ENCODE measurements at regions not wholly inside any gene's neighbourhood (a gene's known extent, or its start where the extent isn't known, plus 50 kb on each side); places are given as distances from the start of the nearest gene placed in this dataset.
A peak's percentile ranks its signal among the peaks of the same experiment; 100 is the strongest.
"Not testable (repeated sequence)": the region's sequence is repeated elsewhere in the genome, so short reads cannot be mapped to it uniquely, and the experiment has no call there.

DNA sequence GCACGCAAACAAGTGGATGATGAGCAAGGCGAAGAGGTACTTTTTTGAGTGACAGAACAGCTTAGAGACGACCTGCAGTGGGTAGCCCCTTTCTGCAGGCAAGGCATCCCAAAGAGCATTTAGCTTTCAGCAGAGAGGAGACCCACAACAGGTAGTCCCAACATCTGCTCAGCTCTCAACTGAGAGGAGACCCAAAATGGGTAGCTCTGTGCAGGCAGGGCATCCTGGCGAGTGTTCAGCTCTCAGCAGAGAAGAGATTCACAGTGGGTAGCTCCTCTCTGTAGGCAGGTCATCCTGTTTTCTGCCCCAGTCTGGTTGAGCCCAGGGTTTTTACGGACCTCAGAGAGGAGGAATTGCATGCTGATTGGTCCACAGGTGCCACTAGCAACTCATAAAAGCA, 2396.1 kb upstream of the C9orf72 start:
- DNase-seq, result no peak

DNA sequence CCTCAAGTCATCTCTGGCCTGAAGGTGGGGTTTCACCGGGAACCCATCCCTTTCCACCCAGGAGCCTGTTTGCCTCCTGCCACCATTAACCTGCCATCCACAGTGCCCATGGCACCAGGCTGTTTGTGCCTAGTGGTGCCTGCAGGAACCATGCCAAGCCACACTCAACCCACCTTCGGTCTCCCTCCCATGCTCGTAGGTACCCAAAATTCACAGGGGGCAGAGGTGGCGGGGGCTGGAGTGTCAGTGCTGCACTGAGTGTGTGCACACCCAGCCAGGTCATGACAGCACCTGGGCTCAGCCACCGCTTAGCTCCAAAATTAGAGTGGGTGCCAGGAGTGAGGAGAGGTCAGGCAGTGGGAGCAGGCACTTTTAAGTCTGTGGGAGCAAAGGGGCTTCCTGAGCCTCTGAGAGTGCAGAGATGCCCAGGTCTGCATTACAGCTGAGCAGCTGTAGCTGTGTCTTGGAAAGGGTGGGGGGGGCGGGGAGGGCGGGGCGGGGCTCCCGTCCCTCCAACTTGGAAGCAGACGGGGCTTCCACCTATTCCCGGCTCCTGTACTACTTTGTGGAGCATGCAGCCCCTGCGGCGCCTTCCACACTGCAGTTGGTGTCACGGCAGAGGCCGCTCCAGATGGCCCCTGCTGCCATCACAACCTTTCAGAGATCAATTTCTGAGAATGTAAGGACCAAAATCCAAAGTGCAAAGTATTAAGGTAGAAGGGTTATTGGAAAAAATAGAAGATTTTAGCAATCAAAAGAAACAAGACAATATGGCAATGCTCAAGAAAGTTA, 2396.8 kb upstream of the C9orf72 start:
- DNase-seq, result no peak

DNA sequence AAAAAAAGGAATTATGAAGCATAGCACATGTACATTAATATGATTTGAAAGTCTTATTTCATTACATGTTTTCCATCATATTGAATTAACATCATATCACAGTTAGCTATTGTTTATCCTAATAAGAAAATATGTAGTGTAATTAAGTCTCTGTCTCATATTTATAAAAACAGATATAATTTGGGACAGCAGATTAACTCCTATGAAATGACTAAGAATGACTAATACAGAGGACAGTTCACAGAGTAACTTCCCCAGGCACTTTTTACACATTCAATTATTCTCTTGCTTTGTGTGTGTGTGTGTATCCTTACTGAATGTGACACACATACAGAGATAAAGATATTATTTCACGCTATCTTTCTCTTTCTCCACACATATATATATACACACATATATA, 2400.9 kb upstream of the C9orf72 start:
- no peak for DNase-seq

DNA sequence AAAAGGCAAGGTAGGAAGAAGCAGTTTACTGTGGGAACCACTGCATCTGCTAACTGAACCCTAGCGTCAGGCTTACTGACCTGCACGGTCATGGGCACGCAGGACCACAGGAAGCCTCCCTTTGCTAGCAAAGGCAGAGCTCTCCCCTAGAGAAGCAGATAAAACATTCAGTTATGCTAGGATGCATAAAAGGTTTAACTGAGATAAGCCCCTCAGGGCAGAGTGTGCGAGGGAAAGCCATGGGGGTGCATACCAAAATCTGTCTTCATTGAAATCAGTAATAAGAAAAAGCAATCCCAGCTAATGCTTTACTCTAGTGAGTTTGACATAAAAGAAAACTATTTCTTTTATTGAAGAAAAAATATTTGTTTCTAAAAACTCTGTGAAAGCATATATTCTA, 2403.7 kb upstream of the C9orf72 start:
- no peak for DNase-seq

DNA sequence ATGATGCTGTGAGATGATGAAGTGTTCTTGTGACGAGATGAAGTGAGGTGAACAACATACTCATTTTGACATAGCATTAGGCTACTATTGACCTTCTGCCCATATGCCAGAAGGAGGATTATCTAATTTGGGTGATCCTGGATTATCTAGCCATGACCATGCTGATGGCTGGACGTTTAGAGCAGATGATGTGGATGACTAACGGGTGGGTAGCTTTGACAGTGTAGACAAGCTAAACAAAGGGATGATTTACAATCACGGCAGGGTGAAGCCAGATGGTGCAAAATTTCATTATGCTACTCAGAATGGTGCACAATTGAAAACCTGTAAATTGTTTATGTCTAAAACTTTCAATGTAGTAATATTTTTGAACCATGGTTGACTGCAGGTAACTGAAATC, 2403.4 kb upstream of the ACO1 start:
- no peak for DNase-seq

DNA sequence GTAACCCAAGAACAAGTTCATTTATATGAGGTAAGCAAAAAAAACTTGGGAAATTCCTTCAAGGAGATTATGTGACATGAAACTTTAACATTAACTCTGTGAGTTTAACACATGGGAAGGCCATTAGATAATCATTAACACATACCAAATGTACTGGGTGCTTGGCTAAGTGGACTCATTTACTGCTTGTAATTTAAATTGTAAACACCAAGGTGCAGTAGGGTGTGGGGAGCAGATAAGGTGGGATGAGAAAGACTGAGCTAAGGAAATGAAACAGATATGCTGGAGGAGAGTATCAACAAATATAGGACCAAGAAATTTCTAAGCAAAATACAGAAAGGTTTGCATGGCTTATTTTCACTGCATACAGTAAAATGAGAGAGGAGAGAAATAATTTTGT, 2384.8 kb upstream of the ACO1 start:
- no peak for DNase-seq

DNA sequence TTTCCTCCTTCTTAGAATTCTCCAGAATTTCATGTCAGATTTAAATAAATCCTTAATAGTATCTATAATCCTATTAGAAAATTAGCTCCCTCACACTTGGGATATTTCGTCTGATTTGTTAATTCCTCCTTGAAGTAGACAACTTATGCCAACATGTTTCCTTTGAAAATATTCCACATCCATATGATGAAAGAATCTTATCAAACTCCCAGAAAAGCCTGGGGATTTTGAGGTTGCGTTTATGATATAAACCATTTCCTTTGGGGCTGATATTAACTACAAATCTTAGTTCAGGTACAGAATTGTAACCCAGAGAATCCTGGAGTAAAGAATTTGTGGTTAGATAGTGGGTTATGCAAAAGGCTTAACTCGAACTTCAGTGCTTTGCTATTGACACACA, 2373.8 kb upstream of the ACO1 start:
- DNase-seq, result no peak

DNA sequence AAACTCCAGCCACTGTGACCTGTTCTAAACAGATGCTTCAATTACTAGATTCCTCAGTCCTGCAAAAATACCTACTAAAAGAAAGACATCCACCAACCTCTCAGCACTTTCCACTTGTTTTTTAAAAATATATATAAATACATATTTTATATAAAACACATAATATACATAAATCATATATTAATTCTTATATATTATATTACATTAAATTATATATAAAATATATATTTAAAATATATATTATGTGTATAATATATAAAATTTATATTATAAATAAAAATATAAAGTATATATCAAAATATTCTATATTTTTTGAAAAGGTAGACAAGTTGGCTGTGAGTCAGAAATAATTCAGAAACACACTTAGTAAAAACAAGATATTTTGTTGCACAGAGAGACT, 2371.8 kb upstream of the ACO1 start:
- no peak for DNase-seq

DNA sequence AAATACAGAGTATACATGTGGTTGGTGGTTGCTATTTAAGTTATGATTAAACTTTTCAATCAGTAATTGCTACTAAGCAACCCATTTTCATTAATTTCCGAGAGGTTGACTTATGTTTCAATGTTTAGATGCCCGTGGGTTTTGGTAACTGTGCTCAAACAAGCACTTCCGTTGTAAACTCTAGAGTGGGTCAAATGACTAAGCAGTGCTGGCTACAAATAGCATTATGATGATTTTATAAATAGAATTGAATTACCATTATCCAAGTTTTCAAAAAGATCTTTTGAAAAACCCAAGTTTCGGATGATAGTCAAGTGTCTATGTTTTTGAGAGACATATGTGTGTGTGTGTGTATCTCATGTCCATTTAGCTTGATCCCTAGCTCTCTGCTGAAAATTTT, 2369.4 kb upstream of the ACO1 start:
- DNase-seq, result no peak

DNA sequence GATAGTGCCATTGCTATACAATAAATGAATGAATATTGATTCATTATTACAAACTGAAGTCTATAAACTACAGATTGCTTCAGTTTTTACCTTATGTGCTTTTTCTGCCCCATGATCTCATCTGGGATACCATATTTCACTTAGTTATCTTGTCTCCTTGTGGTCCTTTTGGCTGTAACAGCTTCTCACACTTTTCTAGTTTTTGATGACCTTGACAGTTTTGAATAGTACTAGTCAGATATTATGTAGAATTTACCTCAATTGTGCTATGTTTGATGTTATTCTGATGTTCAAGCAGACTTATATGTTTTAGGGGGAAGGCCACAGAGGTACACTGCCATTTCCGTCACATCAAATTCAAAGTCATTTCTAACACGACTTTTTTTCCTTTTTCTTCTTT, 2364.3 kb upstream of the ACO1 start:
- no peak for DNase-seq

DNA sequence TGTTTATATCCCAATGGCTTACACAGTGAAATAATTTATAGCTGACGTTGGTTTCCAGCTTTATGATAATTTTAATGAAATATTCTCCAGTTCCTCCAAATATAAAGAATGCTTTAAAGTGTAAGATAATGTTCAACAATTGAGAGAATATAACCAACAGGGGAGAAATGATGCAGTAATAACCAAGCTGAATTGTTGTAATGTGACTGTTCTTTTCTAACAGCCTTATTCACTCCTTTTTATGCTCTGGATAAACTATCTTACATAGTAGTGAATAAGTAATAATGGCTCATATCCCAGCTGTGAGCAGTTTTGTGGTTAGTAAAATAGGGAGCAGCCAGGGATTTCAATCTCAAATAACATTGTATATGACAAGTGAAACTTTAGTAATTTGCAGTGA, 2348.7 kb upstream of the ACO1 start:
- DNase-seq, result no peak

DNA sequence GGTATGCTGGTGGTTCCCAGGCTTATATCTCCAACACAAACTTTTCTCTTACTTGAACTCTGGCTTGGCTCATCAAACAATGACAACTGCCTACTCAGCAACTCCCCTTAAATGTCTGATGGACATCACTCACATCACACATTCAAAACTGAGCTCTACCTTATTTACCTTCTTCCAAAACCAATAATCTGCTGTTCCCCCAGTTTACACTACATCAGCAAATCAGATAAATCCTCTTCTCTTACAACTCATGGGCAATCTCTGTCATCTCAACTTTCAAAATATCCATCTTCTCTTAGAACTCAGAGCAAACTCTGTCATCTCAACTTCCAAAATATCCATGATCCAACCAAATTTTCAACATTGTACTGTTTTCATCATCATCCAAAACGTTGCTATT, 2347.9 kb upstream of the ACO1 start:
- no peak for DNase-seq

DNA sequence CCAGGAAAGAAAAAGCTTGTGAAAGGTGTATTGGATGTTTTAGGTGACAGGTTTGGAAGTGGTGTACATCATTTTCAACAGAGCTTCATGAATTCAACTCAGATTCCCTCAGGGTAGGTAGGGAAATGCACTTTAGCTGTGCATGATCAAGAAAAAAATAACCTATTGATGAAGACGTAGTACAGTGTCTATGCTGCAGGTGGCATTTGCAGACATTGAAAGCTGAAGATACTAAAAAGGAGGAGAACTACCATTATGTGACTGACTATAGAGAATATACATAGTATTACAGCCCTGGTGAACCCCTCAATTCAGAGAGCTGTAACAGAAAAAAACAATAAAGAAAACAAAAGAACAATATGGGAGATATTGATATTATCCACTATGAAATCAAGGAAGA, 2344.7 kb upstream of the ACO1 start:
- no peak for DNase-seq

DNA sequence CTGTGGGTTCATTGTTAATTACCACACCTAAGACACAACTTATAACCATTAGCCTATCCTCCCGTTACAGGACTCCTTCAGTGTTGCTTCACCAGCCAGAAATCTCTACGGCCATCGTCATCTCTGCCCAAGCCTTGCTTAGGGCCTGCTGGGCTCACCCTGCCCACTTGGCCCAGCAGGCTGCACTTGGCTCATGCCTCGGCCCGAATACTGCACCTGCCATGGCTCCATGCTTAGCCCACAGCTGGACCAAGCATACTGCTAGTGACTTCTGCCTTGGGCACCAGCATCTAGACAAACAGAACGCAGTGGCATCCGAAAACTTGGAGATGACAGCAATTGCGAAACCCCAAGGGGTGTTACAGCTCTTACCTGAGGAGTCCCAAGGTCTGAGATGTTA, 2336.0 kb upstream of the ACO1 start:
- DNase-seq, result no peak

DNA sequence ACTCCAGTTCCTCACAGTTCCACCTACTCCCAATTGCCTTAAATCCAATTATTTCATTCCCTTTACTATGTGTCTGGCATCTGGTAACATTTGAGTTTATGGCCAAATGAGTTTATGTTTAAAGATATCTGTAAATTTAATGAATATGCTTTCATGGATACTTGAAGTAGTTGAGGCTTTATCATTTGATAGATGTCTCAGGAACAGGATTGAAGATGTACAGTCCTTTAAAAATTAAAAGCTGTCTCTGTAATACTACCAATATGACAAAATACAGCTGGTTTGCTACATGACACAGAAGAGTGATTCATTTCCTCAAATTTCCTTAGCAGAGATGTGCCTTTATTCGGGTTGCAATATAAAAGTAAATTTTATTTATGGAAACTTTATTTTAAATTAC, 2326.0 kb upstream of the ACO1 start:
- no peak for DNase-seq

DNA sequence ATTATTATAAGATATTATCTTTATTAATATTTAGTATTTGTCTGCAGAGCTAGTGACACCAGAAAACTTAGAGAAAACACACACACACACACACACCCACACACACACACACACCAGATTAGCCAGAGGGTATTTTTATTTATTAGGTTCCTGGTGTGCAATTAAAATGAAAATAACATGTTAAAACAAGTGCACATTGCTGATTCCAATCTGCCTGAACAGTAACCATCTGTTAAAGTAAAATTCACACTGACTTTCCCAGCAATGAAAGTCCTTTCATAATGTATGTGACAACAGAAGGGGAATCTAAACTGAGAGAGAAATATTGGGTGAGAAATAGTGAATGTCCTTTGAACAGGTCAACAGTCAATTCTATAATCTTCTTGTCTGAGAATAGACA, 2323.5 kb upstream of the ACO1 start:
- DNase-seq, result no peak

DNA sequence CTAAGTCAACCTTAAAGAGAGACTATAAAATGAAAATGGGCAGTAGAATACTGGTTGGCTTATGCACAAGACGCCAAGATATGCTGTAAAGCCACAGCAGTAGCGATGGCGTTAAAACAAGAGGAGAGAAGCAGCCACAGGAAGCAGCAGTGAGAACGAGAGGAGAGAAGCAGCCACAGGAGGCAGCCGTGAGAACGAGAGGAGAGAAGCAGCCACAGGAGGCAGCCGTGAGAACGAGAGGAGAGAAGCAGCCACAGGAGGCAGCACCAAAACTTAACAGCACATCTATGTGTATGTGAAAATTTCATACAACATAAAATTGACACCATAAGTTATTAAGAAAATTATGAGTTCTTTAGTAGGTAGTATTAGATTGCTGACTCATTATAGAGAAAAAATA, 2318.6 kb upstream of the ACO1 start:
- no peak for DNase-seq

DNA sequence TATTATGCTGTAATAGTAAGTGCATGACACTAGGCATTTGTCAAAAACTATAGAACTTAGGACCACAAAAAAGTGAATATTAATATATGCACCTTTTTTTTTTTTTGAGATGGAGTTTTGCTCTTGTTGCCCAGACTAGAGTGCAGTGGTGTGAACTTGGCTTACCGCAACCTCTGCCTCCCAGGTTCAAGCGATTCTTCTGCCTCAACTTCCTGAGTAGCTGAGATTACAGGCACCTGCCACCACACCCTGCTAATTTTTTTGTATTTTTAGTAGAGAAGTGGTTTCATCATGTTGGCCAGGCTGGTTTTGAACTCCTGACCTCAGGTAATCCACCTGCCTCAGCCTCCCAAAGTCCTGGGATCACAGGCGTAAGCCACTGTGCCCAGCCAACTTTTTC, 2315.2 kb upstream of the ACO1 start:
- not testable (repeated sequence) for DNase-seq

DNA sequence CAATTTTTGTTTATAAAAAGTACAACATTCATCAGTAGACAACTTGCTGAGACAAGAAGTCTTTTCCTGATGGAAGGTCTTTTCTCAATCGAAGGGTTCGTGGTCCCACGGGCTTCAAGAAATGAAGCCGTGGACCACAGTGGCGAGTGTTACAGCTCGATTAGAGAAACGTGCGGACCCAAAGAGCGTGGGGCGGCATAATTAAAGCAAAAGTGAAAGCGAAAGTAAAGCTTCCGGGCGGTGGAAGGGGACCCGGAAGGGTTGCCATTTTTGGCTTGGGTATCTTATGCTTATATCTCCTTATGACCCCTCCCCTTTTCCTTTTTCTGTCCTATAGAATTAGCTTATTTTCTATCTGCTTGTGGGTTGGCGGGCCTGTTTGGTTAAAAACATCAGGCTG, 2309.4 kb upstream of the ACO1 start:
- DNase-seq, result no peak

DNA sequence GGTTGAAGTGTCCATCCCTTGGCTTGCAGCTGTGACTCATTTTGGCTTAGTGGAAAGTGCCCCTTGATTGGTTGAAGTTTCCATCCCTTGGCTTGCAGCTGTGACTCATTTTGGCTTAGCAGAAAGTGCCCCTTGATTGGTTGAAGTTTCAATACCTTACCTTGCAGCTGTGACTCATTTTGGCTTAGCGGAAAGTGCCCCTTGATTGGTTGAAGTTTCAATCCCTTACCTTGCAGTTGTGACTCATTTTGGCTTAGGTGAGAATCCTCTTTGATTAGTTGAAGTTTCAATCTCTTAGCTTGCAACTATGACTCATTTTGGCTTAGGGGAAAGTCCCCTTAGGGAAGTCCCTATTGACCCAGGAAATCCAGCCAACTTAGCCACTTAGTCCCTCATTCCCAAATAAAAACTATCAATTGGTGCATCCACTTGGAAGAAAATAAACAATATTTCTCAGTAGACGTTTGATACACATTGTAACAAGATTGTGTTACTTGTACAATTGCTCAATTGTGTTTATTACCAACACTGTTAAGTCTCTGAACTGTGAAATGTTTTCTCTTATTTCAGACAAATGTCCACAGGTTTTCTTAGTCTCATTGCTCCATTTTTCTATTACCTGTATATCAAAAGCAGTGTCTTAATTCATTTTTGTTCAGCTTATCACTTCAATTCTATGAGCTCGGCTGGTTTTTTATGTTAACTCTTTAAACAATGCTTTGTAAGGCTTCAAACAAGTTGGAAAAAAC, 2308.8 kb upstream of the ACO1 start:
- peak; percentile 14 to 38 for DNase-seq

DNA sequence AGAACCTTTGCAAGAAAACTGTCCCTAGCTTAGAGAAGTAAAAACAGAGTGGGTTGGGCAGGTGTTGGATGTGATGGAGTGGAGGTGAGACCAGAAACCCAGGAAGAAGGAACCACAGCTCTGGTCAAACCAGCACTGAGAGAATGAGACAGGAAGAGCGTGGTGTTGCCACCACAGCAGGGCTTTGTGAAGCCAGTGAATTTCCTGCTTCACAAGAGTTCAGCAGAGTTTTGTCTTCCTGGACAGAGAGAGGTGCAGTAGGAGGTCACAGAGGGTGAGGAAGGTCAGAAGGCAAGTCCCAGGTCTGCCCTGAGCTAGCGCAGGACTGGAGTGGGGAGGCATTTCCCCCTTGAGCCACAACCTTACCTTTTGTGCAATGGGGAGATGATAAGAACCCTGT, 2306.2 kb upstream of the ACO1 start:
- DNase-seq, result no peak

DNA sequence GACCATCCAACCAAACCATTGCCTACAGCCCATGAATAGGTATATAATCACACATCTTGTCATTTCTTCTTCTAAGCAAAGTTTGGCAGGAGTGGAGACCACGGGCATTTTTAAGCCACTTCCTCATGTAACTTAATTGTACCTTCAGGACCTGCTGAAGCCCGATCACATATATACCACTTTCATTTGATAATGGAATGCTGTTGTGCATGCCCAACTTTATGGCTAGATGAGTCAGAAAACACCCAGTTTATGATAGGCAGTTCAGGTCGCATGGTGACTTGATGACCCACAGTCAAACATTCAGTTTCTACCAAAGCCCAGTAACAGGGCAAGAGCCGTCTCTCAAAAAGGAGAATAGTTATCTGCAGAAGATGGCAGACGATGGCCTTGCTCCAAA, 2295.0 kb upstream of the ACO1 start:
- no peak for DNase-seq

DNA sequence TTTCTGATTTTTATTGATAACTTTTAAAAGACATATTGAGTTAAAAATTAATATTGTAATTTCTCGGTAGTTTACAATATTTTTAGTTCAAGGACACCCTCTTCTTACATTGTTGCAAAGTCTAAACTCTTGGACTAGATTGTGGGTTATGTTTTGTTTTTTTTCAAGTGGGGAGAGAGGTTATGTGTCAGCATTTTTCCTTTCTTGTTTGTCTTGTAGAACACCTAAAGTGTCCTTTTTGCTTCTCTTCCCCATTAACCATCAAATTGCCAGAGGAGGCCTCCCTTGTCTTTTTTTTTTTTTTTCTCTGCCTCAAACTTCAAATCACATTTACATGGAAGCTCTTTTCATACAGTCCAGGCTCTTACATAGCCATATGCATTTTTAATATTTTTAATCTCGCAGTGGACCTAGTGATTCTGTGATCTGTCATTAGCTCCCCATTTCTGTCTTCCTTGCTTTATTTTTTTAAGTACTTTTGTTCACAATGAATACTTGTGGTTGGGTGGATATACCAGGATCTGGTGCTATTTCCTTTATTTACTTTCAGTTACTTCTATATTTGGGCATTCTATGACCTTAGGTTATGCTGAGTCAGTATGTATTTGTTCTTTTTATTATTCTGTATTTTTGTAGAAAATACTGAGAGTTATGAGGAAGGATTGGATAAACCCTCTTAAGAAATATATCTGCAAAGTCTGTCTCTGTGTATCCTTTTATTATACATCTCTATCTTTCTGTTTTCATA, 2280.6 kb upstream of the ACO1 start:
- no peak for DNase-seq

DNA sequence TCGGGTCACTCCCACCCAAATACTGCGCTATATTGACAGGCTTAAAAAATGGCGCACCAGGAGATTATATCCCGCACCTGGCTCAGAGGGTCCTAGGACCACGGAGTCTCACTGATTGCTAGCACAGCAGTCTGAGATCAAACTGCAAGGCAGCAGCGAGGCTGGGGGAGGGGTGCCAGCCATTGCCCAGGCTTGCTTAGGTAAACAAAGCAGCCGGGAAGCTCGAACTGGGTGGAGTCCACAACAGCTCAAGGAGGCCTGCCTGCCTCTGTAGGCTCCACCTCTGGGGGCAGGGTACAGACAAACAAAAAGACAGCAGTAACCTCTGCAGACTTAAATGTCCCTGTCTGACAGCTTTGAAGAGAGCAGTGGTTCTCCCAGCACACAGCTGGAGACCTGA, 2277.3 kb upstream of the ACO1 start:
- DNase-seq, result not testable (repeated sequence)
